GM10266 (cell line): ENCODE measurements at regions not wholly inside any gene's neighbourhood (a gene's known extent, or its start where the extent isn't known, plus 50 kb on each side); places are given as distances from the start of the nearest gene placed in this dataset.

ENCODE experiments used
- DNase-seq: peaks from one replicate; pipeline ENCODE4 v3.0.0; 2012; ENCODE audit errors: extremely low spot score
- TF ChIP-seq, protein P1 (sequence below): IDR thresholded peaks from 2 replicates; pipeline ENCODE4 v1.5.1; 2012; ENCODE audit warnings: mild to moderate bottlenecking, low read depth; ENCODE audit not compliant: control insufficient read depth, insufficient read depth; ENCODE audit errors: missing control alignments

- TF ChIP-seq, protein P1, sequence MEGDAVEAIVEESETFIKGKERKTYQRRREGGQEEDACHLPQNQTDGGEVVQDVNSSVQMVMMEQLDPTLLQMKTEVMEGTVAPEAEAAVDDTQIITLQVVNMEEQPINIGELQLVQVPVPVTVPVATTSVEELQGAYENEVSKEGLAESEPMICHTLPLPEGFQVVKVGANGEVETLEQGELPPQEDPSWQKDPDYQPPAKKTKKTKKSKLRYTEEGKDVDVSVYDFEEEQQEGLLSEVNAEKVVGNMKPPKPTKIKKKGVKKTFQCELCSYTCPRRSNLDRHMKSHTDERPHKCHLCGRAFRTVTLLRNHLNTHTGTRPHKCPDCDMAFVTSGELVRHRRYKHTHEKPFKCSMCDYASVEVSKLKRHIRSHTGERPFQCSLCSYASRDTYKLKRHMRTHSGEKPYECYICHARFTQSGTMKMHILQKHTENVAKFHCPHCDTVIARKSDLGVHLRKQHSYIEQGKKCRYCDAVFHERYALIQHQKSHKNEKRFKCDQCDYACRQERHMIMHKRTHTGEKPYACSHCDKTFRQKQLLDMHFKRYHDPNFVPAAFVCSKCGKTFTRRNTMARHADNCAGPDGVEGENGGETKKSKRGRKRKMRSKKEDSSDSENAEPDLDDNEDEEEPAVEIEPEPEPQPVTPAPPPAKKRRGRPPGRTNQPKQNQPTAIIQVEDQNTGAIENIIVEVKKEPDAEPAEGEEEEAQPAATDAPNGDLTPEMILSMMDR, result no peak
- DNase-seq, result no peak
Measured at GRCh38 chr15:38614621-38615020, 50.0 kb upstream of the RASGRP1 start.

- TF ChIP-seq, protein P1, result no peak
- no peak for DNase-seq
Measured at GRCh38 chr15:38617831-38618230, 53.2 kb upstream of the RASGRP1 start.

DNA sequence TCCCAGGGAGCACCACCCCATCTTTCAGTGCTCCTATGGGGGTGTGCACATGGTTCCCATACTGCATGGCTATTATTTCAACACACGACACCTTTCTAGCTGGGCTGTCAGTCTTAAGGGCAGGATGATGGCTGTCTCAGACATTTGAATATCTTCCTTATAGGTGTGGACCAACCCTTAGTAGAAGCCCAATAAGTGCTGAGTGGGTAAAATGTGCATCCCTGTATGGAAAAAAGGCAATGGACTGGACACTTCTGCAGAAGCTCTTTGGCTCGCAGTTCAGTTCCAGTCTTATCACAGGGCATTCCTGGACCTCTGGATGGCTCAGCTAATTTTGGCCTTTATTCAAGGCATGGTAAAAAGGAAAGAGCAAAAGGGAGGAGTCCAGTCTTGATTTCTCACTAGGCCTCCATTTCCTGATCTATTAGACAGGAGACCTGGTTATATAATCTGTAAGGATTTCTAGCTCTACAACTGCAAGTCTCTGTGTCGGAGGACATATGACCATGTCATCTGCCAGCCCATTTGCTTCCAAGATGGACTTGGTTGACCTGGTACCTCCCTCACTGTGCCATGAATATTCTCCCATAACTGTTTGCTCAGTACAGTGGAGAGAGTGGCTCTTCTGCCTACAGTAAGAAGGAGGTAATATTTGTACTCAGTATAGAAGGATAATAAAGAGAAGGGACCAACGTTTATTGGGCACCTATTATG, 53.8 kb upstream of the RASGRP1 start:
- TF ChIP-seq, protein P1, result no peak
- no peak for DNase-seq

DNA sequence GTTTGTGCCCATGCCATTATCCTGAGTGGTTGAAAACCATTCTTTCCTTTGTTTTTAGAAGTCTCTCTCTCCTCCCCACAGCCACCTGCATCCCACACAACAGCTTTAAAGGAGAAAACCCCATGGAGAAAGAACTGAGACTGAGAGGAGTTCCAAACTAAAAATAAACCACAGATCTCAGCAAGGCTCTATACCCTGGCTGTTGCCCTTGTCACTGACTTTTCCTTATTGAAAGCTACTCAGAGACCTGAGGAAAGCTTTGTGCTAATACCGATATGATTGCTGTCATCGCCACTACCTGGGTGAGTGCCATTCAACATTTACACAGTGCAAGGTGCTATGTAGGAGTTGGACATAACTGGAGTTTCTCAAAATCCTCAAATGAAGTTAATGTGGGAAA, 55.5 kb upstream of the RASGRP1 start:
- DNase-seq, result no peak
- TF ChIP-seq, protein P1, result no peak

GRCh38 chr15:38620851-38621594, 56.4 kb upstream of the RASGRP1 start:
- DNase-seq, result no peak
- TF ChIP-seq, protein P1, result no peak

DNA sequence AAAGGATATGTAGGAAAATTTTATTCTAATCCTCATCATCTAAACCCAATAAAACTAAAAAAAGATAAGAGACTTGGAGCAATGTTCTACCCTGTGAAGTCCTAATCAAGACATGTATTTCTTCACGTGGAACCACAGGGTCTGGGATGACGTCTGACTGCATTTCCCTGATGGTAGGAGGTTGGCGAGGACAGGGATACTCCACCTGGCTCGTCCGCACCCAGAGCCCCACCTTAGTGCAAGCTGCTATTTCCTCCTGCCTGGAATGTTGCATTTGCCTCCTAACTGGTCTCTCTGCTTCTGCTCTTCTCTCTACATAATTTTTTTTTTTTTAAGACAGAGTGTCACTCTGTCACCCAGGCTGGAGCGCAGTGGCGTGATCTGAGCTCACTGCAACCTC, 57.7 kb upstream of the RASGRP1 start:
- no peak for DNase-seq
- TF ChIP-seq, protein P1, result no peak

GRCh38 chr15:38622908-38623307, 58.3 kb upstream of the RASGRP1 start:
- TF ChIP-seq, protein P1, result no peak
- DNase-seq, result no peak
